OCI-LY1 (cell line): ENCODE measurements at regions not wholly inside any gene's neighbourhood (a gene's known extent, or its start where the extent isn't known, plus 50 kb on each side); places are given as distances from the start of the nearest gene placed in this dataset.
"Not testable (repeated sequence)": the region's sequence is repeated elsewhere in the genome, so short reads cannot be mapped to it uniquely, and the experiment has no call there.

ENCODE experiments used
- H2AFZ ChIP-seq: fragments of 200-600 bp; sonication (generic), shearing (Covaris generic); 2 replicates; pipeline ENCODE4 v1.6.0; 2014; ENCODE audit warnings: antibody characterized with exemption, mild to moderate bottlenecking, low read length
- H3F3A ChIP-seq: fragments of 200-600 bp; sonication (generic), shearing (Covaris generic); 2 replicates; pipeline ENCODE4 v1.6.0; 2014; ENCODE audit warnings: mild to moderate bottlenecking, antibody characterized with exemption, low read length, moderate library complexity; ENCODE audit not compliant: insufficient read depth
- H3K27ac ChIP-seq: fragments of 200-600 bp; sonication (generic); 2 replicates; pipeline ENCODE4 v1.5.1; 2014; ENCODE audit warnings: low read length, mixed run types, mild to moderate bottlenecking, low read depth; ENCODE audit not compliant: poor library complexity, severe bottlenecking
- H3K27me3 ChIP-seq: fragments of 200-600 bp; sonication (generic); 2 replicates; pipeline ENCODE4 v1.6.0; 2014; ENCODE audit warnings: antibody characterized with exemption, mild to moderate bottlenecking, low read length, moderate library complexity; ENCODE audit not compliant: insufficient read depth
- H3K36me3 ChIP-seq: fragments of 200-600 bp; sonication (generic); 2 replicates; pipeline ENCODE4 v1.6.1; 2014; ENCODE audit warnings: mild to moderate bottlenecking, antibody characterized with exemption, low read length, moderate library complexity, mixed read lengths; ENCODE audit not compliant: insufficient read depth
- H3K4me1 ChIP-seq: fragments of 200-600 bp; sonication (generic); 2 replicates; pipeline ENCODE4 v1.5.1; 2014; ENCODE audit warnings: mild to moderate bottlenecking, low read length, moderate library complexity; ENCODE audit not compliant: insufficient read depth, severe bottlenecking
- H3K4me2 ChIP-seq: fragments of 200-600 bp; sonication (generic), shearing (Covaris generic); 2 replicates; pipeline ENCODE4 v1.6.1; 2014; ENCODE audit warnings: low read length
- H3K4me3 ChIP-seq: fragments of 200-600 bp; sonication (generic); 2 replicates; pipeline ENCODE4 v1.5.1; 2014; ENCODE audit warnings: low read length, low read depth, mild to moderate bottlenecking, mixed read lengths; ENCODE audit not compliant: poor library complexity, severe bottlenecking
- H3K79me2 ChIP-seq: fragments of 200-600 bp; shearing (Covaris generic); 2 replicates; pipeline ENCODE4 v1.6.1; 2016; ENCODE audit warnings: mixed run types, low read length, mixed read lengths; ENCODE audit not compliant: insufficient read depth
- H3K9ac ChIP-seq: fragments of 200-600 bp; sonication (generic), shearing (Covaris generic); 2 replicates; pipeline ENCODE4 v1.6.1; 2014; ENCODE audit warnings: mild to moderate bottlenecking, low read length, mixed read lengths
- H3K9me2 ChIP-seq: fragments of 200-600 bp; sonication (generic), shearing (Covaris generic); 2 replicates; pipeline ENCODE4 v1.6.1; 2014; ENCODE audit warnings: low read depth, mild to moderate bottlenecking, low read length, mixed read lengths
- H3K9me3 ChIP-seq: fragments of 200-600 bp; shearing (Covaris generic); 2 replicates; pipeline ENCODE4 v1.6.1; 2014; ENCODE audit warnings: low read length, mixed read lengths
- H4K20me1 ChIP-seq: fragments of 200-600 bp; sonication (generic), shearing (Covaris generic); 2 replicates; pipeline ENCODE4 v1.6.0; 2016; ENCODE audit warnings: mild to moderate bottlenecking, low read length; ENCODE audit not compliant: insufficient read depth
- CTCF ChIP-seq: fragments of 200-600 bp; sonication (generic), shearing (Covaris generic); IDR thresholded peaks from 2 replicates; pipeline ENCODE4 v1.5.1; 2017; ENCODE audit warnings: mild to moderate bottlenecking, antibody characterized with exemption, low read length, moderate library complexity, mixed read lengths
- EZH2 ChIP-seq: fragments of 200-600 bp; sonication (generic), shearing (Covaris generic); IDR thresholded peaks from 2 replicates; pipeline ENCODE4 v1.8.0; 2017; ENCODE audit warnings: borderline replicate concordance, mixed run types, mild to moderate bottlenecking, antibody characterized with exemption, low read length, moderate library complexity, mixed read lengths

DNA sequence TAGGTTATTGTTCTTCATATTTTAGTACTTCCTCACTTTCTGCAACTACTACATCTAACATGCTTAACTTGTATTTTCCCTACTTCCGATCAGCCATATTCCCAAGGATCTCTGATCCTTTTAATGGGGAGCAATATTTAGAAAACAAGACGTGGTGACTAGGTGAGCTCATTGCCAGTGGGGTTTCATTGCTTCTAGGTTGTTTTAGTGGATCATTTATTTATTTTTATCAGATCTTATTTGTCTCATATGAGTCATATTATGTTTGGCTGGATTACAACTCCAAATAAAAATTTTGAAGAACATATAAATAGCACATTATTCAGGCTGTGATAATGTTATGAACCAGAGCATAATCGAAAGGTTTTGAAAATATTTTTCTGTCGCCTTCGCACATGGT, 480.9 kb upstream of the TMEFF2 start:
- no peak overlapping the region for H3K27ac ChIP-seq
- no peaks in the 10 kb centered on the region for H3K27me3 ChIP-seq
- H3K9me3 ChIP-seq, result no peaks in the 10 kb centered on the region
- H2AFZ ChIP-seq, result no peak overlapping the region
- TF ChIP-seq CTCF (no peak), EZH2 (no peak)
- H3K9me2 ChIP-seq, result no peaks in the 10 kb centered on the region
- H3K9ac ChIP-seq, result no peak overlapping the region
- H3K4me2 ChIP-seq, result no peak overlapping the region
- H4K20me1 ChIP-seq, result no peaks in the 10 kb centered on the region
- H3K4me1 ChIP-seq, result no peaks in the 10 kb centered on the region
- no peaks in the 10 kb centered on the region for H3F3A ChIP-seq
- no peak overlapping the region for H3K4me3 ChIP-seq
- H3K79me2 ChIP-seq, result no peaks in the 10 kb centered on the region
- no peaks in the 10 kb centered on the region for H3K36me3 ChIP-seq

DNA sequence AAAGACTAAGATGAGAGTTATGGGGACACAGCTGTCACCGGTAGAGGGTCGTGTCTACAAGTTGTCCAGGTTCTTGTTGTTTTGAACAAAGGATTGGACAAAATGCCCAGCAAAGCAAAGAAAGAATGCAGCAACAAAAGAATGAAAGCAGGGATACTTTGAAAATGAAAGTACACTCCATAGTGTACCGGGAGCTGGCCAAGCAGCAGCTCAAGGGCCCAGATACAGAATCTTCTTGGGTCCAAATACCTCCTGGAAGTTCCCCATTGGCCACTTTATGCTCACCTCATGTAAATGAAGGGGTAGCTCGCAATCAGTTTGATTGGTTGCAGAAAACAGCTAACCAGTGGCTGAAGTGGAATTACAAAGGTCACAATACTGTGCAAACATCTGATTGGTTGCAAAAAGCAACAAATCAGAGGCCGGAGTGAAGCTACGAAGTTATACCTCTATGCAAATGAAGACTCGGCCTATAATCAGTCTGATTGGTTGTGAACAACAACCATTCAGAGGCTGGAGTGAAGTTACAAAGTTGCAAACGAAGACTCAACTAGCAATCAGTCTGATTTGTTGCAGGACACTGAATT, 474.9 kb upstream of the TMEFF2 start:
- Histone ChIP-seq H3K9me2 (no peaks in the 10 kb centered on the region), H3K79me2 (no peaks in the 10 kb centered on the region), H3K27ac (no peak overlapping the region), H3K4me3 (no peak overlapping the region), H3F3A (no peaks in the 10 kb centered on the region), H3K27me3 (no peaks in the 10 kb centered on the region), H3K4me2 (no peak overlapping the region), H3K36me3 (no peaks in the 10 kb centered on the region), H2AFZ (no peak overlapping the region), H3K9me3 (no peaks in the 10 kb centered on the region), H3K9ac (no peak overlapping the region), H3K4me1 (no peaks in the 10 kb centered on the region), H4K20me1 (no peaks in the 10 kb centered on the region)
- TF ChIP-seq EZH2, result no peak

- not testable (repeated sequence) for H3K27me3 ChIP-seq, H2AFZ ChIP-seq, H3K4me1 ChIP-seq, H3K9me2 ChIP-seq, H4K20me1 ChIP-seq, H3K9me3 ChIP-seq, H3K79me2 ChIP-seq, H3K27ac ChIP-seq, H3K9ac ChIP-seq, H3K4me2 ChIP-seq, H3K36me3 ChIP-seq, H3K4me3 ChIP-seq, H3F3A ChIP-seq
These were observed 465.8 kb upstream of the TMEFF2 start for GRCh38 chr2:192660555-192660954.

GRCh38 chr2:192657362-192657761, 462.6 kb upstream of the TMEFF2 start:
- Histone ChIP-seq H3K4me1 (no peaks in the 10 kb centered on the region), H3K27ac (no peak overlapping the region), H3K9ac (no peak overlapping the region), H4K20me1 (no peaks in the 10 kb centered on the region), H3K36me3 (no peaks in the 10 kb centered on the region), H3F3A (no peaks in the 10 kb centered on the region), H3K9me2 (no peaks in the 10 kb centered on the region), H3K9me3 (no peaks in the 10 kb centered on the region), H3K4me3 (no peak overlapping the region), H3K79me2 (no peaks in the 10 kb centered on the region), H3K4me2 (no peak overlapping the region), H3K27me3 (no peaks in the 10 kb centered on the region), H2AFZ (no peak overlapping the region)
- TF ChIP-seq CTCF (no peak), EZH2 (no peak)
